Peyer's patch (tissue), 4 donors: ENCODE measurements at regions not wholly inside any gene's neighbourhood (a gene's known extent, or its start where the extent isn't known, plus 50 kb on each side); places are given as distances from the start of the nearest gene placed in this dataset.

Experiments used
- POLR2A ChIP-seq, 2 donors: fragments of 450-650 bp; IDR thresholded peaks; one replicate each; pipeline ENCODE4 v1.5.1; 2017; ENCODE audit warnings: antibody characterized with exemption in 2 of 2, mild to moderate bottlenecking in 2 of 2, moderate library complexity in 2 of 2
- TF ChIP-seq, protein P1 (sequence below), 6 experiments: fragments of 450-650 bp in 4 of 6; fragments of 200-600 bp in 2 of 6; sonication (generic) in 1 of 6; IDR thresholded peaks; one replicate each; pipeline ENCODE4 v1.5.1; 2017 to 2019; ENCODE audit warnings: antibody characterized with exemption in 6 of 6, mild to moderate bottlenecking in 3 of 6, moderate library complexity in 1 of 6

DNA sequence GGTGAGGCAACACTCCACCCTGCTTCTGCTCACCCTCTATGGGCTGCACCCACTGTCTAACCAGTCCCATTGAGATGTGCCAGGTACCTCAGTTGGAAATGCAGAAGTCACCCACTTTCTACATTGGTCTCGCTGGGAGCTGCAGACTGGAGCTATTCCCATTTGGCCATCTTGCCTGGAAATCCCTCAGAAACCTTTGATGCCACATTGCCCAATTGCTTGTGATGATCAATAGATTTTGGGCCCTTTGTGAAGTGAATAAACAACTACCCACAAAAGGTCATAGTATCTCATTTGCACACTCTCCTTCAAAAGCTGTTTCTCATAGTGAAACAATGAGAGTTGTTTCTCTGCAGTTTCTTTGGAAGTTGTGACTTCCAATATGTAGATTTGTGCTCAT is 742.9 kb downstream of the INHBA start:
- TF ChIP-seq POLR2A (IDR thresholded peaks at IDR 0.05): no peak
- TF ChIP-seq, protein P1, sequence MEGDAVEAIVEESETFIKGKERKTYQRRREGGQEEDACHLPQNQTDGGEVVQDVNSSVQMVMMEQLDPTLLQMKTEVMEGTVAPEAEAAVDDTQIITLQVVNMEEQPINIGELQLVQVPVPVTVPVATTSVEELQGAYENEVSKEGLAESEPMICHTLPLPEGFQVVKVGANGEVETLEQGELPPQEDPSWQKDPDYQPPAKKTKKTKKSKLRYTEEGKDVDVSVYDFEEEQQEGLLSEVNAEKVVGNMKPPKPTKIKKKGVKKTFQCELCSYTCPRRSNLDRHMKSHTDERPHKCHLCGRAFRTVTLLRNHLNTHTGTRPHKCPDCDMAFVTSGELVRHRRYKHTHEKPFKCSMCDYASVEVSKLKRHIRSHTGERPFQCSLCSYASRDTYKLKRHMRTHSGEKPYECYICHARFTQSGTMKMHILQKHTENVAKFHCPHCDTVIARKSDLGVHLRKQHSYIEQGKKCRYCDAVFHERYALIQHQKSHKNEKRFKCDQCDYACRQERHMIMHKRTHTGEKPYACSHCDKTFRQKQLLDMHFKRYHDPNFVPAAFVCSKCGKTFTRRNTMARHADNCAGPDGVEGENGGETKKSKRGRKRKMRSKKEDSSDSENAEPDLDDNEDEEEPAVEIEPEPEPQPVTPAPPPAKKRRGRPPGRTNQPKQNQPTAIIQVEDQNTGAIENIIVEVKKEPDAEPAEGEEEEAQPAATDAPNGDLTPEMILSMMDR (IDR thresholded peaks at IDR 0.05): no peak
